NCI-H526 (cell line): ENCODE measurements at regions not wholly inside any gene's neighbourhood (a gene's known extent, or its start where the extent isn't known, plus 50 kb on each side); places are given as distances from the start of the nearest gene placed in this dataset.
"Not testable (repeated sequence)": the region's sequence is repeated elsewhere in the genome, so short reads cannot be mapped to it uniquely, and the experiment has no call there.

ENCODE experiments used
- DNase-seq, 2 experiments: peaks; one replicate each; lab custom pipeline; 2025; lab: John Stamatoyannopoulos, UW

- DNase-seq, result no peak
These were observed 68.1 kb upstream of the GRXCR1 start for GRCh38 chr4:42824278-42824977.

GRCh38 chr4:42821230-42821629 lies 71.3 kb upstream of the GRXCR1 start:
- DNase-seq, result no peak

DNA sequence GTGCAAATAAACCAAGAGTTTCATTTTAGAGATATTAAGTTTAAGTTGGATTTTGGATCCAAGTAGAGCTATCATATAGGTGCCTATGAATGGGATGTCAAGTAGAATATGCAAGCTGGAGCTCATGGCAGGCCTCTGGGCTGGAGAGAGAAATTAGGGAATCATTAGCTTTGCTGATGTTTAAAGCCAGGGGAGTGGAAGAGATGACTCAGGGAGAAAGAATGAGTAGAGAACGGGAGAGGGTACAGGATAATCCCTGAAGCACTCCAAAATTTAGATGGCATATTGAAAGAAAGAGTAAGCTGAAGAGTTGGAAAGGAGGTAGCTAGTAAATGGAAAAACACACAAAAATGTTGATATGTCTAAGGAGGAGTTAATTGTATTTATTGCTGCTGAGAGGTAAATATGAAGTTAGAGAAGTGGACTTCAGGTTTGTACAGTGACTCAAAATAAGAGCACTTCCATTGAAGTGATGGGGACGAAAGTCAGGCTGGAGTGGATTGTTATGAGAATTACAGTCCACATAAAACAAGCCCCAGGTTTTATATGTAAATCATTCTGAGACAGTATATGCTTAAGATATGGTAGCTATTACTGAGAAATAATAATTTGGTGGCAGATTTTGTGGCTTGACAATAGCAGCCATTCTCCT lies 72.5 kb upstream of the GRXCR1 start:
- DNase-seq, result no peak

DNA sequence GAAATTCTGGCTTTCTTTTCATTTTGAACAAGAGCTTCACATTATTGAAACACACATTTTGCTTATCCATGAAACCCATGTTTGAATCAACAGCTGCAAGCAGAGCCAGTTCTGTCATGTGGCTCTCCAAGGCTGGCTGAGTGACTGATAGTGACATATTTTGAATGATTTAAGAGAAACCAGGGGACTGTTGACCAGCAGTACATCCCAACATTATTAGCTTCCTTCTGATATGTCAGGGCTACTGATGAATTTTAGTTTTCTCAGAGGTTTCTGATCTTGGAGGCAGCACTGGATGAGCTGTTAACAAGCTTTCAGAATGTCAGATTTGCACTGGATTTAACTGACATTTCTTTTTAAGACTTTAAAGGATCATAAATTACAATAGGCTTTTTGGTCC lies 74.6 kb upstream of the GRXCR1 start:
- no peak for DNase-seq

GRCh38 chr4:42816880-42817400 lies 75.6 kb upstream of the GRXCR1 start:
- DNase-seq, result no peak

- no peak for DNase-seq
These were observed 76.2 kb upstream of the GRXCR1 start for GRCh38 chr4:42816189-42816879.

GRCh38 chr4:42809419-42810084 lies 83.0 kb upstream of the GRXCR1 start:
- DNase-seq, result no peak

DNA sequence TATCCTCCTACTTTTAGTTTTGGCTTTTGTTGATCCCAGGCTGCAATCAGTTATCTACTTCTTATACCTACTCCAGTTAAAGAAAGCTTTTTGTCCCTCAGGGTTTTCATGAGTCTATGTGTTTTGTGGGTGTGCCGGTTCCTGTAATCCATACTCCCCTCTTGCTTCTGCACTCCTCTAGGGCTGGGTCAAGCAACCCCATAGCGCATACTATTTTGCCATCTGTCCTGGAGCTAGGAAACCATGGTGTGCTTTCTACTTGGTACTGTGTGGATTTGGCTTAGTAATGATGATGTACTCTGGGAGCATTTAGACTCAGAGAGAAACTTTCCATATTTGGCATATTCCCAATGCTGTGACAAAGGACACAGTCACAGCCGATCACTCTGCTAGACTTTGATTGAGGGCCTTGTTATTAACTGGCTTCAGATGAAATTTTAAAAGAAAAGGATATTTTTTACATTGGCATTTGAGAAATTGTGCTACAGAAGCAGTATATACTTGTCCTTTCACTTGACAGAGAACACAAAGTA lies 86.1 kb upstream of the GRXCR1 start:
- no peak for DNase-seq

DNA sequence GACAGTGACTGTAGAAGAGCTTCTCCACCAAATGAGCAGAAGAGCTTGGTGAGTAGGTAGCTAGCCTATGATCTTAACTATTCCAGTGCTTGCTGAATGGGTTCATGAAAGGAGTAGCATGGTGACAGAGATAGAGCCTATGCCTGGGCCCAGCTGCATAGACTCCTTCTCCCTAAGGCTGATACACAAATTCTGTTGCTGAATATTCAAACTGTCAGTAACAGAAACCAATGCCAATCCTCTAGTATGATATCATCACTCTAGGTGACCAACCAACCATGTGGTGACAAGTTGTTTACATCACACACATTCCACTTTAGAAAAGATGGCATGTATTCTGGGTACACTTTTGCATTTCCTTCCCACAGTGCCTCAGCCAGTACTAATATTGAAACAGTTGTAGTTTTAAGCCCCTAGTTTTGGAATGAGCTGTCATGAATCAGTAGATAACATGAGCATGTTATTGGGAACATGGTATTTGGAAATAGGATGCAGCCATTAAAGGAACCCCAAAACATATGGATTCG lies 103.4 kb upstream of the GRXCR1 start:
- DNase-seq, result no peak

- no peak for DNase-seq
These were observed 105.4 kb upstream of the GRXCR1 start for GRCh38 chr4:42787079-42787463.

- peak in 1 of 2 experiments; percentile 15 for DNase-seq
These were observed 106.0 kb upstream of the GRXCR1 start for GRCh38 chr4:42786350-42787078.

DNA sequence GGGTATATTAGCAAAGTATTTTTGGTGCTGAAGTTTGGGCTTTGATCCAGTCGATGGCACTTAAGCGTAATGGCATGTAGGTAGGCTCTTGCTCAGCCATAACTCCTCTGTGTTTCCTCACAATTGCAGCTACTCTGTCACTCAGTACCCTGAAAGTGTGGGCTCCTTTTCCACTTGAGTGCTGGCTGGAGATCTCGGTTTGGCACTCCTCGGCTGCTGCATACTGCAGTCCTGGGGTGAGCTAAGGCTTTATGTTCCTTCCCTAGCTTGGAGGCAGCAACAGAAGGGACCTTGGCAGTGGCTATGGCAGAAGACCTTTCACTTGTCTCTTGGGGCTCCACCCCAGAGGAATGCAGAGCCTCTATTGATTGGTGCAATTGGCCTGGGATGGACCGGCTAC lies 106.7 kb upstream of the GRXCR1 start:
- no peak for DNase-seq

GRCh38 chr4:42781315-42781714 lies 111.2 kb upstream of the GRXCR1 start:
- DNase-seq, result no peak

GRCh38 chr4:42778349-42778748 lies 114.2 kb upstream of the GRXCR1 start:
- no peak for DNase-seq

DNA sequence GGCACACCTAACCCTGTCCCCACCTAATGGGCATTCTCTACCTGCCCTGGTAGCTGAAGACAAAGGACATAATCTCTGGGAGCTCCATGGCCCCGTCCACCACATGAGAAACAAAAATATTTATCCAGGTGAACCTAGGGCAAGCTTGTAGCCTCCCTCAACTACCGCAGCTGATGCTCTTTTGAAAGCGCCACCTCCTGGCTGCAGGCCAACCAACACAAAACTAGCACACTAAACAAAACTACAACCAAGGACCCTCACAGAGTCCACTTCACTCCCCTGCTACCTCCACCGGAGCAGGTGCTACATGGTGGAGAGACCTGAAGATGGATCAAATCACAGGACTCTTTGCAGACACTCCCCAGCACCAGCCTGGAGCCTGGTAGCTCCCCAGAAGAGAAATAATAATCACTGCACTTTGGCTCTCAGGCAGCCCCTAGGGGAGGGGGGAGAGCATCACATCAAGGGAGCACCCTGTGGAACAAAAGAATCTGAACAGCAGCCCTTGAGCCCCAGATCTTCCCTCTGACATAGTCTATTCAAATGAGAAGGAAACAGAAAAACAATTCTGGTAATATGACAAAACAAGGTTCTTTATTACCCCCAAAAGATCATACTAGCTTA lies 111.3 kb upstream of the ATP8A1 start:
- DNase-seq, result peak in 1 of 2 experiments; percentile 17

DNA sequence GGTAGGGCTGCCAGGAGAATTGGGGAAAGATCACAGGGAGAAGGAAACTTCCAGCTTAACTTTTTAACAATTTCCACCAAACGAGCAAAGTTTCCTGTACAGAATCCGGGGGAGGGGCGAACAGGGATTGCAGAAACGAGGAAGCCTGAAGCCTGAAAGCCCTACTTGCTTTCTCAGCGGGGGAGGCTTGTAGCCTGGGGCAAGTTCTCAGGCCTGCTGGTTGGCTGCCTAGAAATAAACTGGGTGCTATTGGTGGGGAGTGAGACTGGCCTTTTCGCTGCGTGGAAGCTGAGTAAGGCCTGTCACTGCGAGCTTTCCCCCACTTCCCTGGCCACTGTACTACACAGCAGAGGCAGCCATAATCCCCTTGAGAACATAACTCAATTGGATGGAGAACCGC lies 110.8 kb upstream of the ATP8A1 start:
- DNase-seq, result no peak

DNA sequence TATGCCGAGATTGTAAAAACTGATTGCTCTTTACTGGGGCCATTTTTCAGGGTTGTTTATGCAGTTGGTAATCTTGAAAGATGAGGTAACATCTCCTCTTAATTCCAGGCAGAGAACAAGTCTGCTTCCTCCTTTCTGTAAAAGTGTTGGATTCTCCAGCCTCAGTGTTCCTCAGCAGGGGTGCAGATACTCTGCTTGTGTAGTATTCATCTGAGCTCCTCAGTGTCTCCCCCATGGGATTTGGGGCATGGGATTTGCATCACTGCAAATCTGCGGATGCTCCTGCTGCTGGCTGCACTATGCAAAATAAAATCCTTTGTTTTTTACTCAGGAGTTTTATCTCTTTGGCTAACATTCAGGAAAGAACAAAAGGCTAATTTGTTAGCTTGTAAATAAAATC lies 104.9 kb upstream of the ATP8A1 start:
- DNase-seq, result peak; percentile 25 to 70

DNA sequence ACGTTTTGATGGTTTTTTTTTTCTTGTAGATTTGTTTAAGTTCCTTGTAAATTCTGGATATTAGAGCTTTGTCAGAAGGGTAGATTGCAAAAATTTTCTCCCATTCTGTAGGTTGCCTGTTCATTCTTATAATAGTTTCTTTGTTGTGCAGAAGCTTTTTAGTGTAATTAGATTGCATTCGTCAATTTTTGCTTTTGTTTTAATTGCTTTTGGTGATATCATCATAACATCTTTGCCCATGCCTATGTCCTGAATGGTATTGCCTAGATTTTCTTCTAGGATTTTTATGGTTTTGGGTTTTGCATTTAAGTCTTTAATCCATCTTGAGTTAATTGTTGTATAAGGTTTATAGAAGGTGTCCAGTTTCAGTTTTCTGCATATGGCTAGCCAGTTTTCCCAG lies 98.1 kb upstream of the ATP8A1 start:
- DNase-seq, result not testable (repeated sequence)

GRCh38 chr4:42751587-42751986 lies 94.7 kb upstream of the ATP8A1 start:
- DNase-seq, result no peak

- peak; percentile 20 to 44 for DNase-seq
These were observed 94.0 kb upstream of the ATP8A1 start for GRCh38 chr4:42750856-42751255.

DNA sequence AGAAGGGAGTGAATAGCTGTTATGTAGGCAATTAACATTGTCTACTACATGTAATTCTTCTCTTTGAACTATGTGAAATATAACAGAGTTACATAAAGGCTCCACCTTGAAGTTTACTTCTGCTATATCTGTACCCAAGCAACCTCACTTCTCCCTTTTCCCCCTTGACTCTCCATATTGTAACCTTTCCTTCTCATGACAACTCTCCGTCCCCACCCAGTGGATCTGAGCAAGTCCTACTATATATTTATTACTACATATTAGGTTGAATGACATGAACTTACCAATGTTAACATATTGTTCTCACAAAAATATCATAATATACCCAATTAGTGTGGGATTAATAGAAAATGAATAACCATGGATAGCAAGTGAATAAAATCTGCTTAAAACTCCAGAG lies 93.2 kb upstream of the ATP8A1 start:
- DNase-seq, result peak in 1 of 2 experiments; percentile 11
